ENCODE measurements at regions not wholly inside any gene's neighbourhood (a gene's known extent, or its start where the extent isn't known, plus 50 kb on each side); places are given as distances from the start of the nearest gene placed in this dataset.

DNA sequence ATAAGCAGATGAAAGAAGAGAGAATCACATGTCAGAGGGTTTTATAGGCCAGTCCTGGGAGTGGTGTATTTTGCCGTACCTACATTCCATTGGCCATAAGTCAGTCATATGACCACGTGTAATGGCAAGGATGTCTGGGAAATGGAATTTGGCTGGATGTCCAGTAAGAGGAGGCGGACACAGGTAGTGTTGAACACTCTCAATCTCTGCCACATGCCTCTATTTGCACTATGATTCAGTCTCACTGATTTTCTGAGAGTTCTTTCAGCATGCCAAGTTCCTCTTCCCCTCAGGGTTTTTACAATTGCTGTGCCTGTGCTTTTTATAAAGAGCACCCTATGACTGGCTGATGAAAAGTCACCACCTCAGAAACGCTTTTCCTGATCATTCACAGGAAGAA is 164.2 kb upstream of the GPR101 start:
- Histone ChIP-seq H3K9me3 (no peaks in the 10 kb centered on the region), H3K27me3 (no peaks in the 10 kb centered on the region), H3K4me1 (ENCODE audit: insufficient read depth) (no peaks in the 10 kb centered on the region), H3K27ac (no peak overlapping the region), H3K36me3 (no peaks in the 10 kb centered on the region), H3K4me3 (no peak overlapping the region)
- DNase-seq, result no peak
- TF ChIP-seq EP300 (IDR thresholded peaks at IDR 0.05), result no peak
- TF ChIP-seq POLR2A (IDR thresholded peaks at IDR 0.05), result no peak
- TF ChIP-seq, protein P1, sequence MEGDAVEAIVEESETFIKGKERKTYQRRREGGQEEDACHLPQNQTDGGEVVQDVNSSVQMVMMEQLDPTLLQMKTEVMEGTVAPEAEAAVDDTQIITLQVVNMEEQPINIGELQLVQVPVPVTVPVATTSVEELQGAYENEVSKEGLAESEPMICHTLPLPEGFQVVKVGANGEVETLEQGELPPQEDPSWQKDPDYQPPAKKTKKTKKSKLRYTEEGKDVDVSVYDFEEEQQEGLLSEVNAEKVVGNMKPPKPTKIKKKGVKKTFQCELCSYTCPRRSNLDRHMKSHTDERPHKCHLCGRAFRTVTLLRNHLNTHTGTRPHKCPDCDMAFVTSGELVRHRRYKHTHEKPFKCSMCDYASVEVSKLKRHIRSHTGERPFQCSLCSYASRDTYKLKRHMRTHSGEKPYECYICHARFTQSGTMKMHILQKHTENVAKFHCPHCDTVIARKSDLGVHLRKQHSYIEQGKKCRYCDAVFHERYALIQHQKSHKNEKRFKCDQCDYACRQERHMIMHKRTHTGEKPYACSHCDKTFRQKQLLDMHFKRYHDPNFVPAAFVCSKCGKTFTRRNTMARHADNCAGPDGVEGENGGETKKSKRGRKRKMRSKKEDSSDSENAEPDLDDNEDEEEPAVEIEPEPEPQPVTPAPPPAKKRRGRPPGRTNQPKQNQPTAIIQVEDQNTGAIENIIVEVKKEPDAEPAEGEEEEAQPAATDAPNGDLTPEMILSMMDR (IDR thresholded peaks at IDR 0.05), result no peak
- intact Hi-C loops (cut with DNase I), result no loop called here
- WGBS, 3 donors, result 61 to 64% (median 62%) methylated on average over 4 of the region's 4 CpGs

- Histone ChIP-seq H3K27me3 (no peaks in the 10 kb centered on the region), H3K9me3 (no peaks in the 10 kb centered on the region), H3K4me1 (ENCODE audit: insufficient read depth) (no peaks in the 10 kb centered on the region), H3K36me3 (no peaks in the 10 kb centered on the region), H3K27ac (no peak overlapping the region), H3K4me3 (no peak overlapping the region)
- 9 to 20% (median 18%) methylated on average over 2 of the region's 2 CpGs for WGBS, 3 donors
- TF ChIP-seq, protein P1 (IDR thresholded peaks at IDR 0.05), result no peak
- TF ChIP-seq POLR2A (IDR thresholded peaks at IDR 0.05) (no peak), EP300 (IDR thresholded peaks at IDR 0.05) (no peak)
- intact Hi-C loops (cut with DNase I), result no loop called here
- DNase-seq, result no peak
These were observed 162.2 kb upstream of the GPR101 start for GRCh38 chrX:137195991-137196390.

- TF ChIP-seq, protein P1 (IDR thresholded peaks at IDR 0.05), result no peak
- TF ChIP-seq EP300 (IDR thresholded peaks at IDR 0.05) (no peak), POLR2A (IDR thresholded peaks at IDR 0.05) (no peak)
- H3K4me1 ChIP-seq (ENCODE audit: insufficient read depth), result no peaks in the 10 kb centered on the region
- no peaks in the 10 kb centered on the region for H3K9me3 ChIP-seq
- WGBS, 3 donors, result 10 to 19% (median 19%) methylated on average over 2 of the region's 2 CpGs
- no peaks in the 10 kb centered on the region for H3K36me3 ChIP-seq
- H3K27ac ChIP-seq, result no peak overlapping the region
- H3K27me3 ChIP-seq, result no peaks in the 10 kb centered on the region
- DNase-seq, result no peak
- H3K4me3 ChIP-seq, result no peak overlapping the region
- intact Hi-C loops (cut with DNase I), result no loop called here
These were observed 161.5 kb upstream of the GPR101 start for GRCh38 chrX:137195296-137195695.

GRCh38 chrX:137194164-137194563 is 160.4 kb upstream of the GPR101 start:
- WGBS, 3 donors, result 2 to 5% (median 3%) methylated on average over 4 of the region's 4 CpGs

More at GRCh38 chrX:137194164-137194563, 160.4 kb upstream of the GPR101 start:
- Histone ChIP-seq H3K4me1 (ENCODE audit: insufficient read depth) (no peaks in the 10 kb centered on the region), H3K27ac (no peak overlapping the region), H3K36me3 (no peaks in the 10 kb centered on the region), H3K4me3 (no peak overlapping the region), H3K9me3 (no peaks in the 10 kb centered on the region), H3K27me3 (no peaks in the 10 kb centered on the region)
- DNase-seq, result peak in 1 of 5 donors; percentile 7
- TF ChIP-seq, protein P1 (IDR thresholded peaks at IDR 0.05), result no peak
- no peak for TF ChIP-seq EP300 (IDR thresholded peaks at IDR 0.05)
- no peak for TF ChIP-seq POLR2A (IDR thresholded peaks at IDR 0.05)
- intact Hi-C loops (cut with DNase I), result no loop called here

All from ovary (tissue), 7 donors.